Ishikawa (cell line): ENCODE measurements at regions not wholly inside any gene's neighbourhood (a gene's known extent, or its start where the extent isn't known, plus 50 kb on each side); places are given as distances from the start of the nearest gene placed in this dataset.

Experiments used
- CEBPB ChIP-seq: IDR thresholded peaks from 2 replicates; pipeline ENCODE4 v1.6.1; 2012
- EP300 ChIP-seq: IDR thresholded peaks from 2 replicates; pipeline ENCODE4 v1.6.1; 2012; ENCODE audit warnings: borderline replicate concordance
- MAX ChIP-seq: IDR thresholded peaks from 2 replicates; pipeline ENCODE4 v1.6.1; 2012
- REST ChIP-seq: IDR thresholded peaks from 2 replicates; pipeline ENCODE4 v1.6.1; 2012; ENCODE audit warnings: low read depth, mild to moderate bottlenecking
- TAF1 ChIP-seq: IDR thresholded peaks from 2 replicates; pipeline ENCODE4 v1.6.1; 2012; ENCODE audit warnings: low read depth, mild to moderate bottlenecking
- TEAD4 ChIP-seq: IDR thresholded peaks from 2 replicates; pipeline ENCODE4 v1.6.1; 2012
- USF1 ChIP-seq: IDR thresholded peaks from 2 replicates; pipeline ENCODE4 v1.6.1; 2012

GRCh38 chr5:17964067-17964466, 329.8 kb downstream of the TAF11L14 start:
- TF ChIP-seq EP300 (no peak), USF1 (no peak), REST (no peak), MAX (no peak), CEBPB (no peak), TAF1 (no peak), TEAD4 (no peak)
